SK-N-SH (cell line): ENCODE measurements at regions not wholly inside any gene's neighbourhood (a gene's known extent, or its start where the extent isn't known, plus 50 kb on each side); places are given as distances from the start of the nearest gene placed in this dataset.

Source experiments
- CTCF ChIA-PET: fragments of 300-600, 350-600 bp; formaldehyde crosslinking; extraction: SDS; loops from one replicate; lab custom pipeline; 2021; lab: Yijun Ruan, JAX
- POLR2A ChIA-PET: fragments of 350-600 bp; sonication (Branson Sonifier 250); formaldehyde crosslinking; extraction: SDS; loops from one replicate; lab custom pipeline; 2020; ENCODE audit warnings: antibody characterized with exemption, inconsistent platforms; lab: Yijun Ruan, JAX
- DNase-seq: peaks from one replicate; pipeline ENCODE4 v3.0.0; 2012
- H2AFZ ChIP-seq: fragments of 200-600 bp; sonication (generic); 2 replicates; pipeline ENCODE4 v1.8.1; 2016; ENCODE audit warnings: antibody characterized with exemption, mild to moderate bottlenecking, low read depth
- H3F3A ChIP-seq: fragments of 200-600 bp; sonication (generic); replicated peaks from 2 replicates; pipeline ENCODE3; 2016; ENCODE audit warnings: antibody characterized with exemption, mild to moderate bottlenecking; ENCODE audit not compliant: insufficient read depth
- H3K27ac ChIP-seq, 2 experiments: fragments of 200-500 bp in 1 of 2; fragments of 200-600 bp in 1 of 2; sonication (Bioruptor generic) in 1 of 2; sonication (generic), shearing (Covaris generic) in 1 of 2; 2 replicates each; pipeline versions ENCODE4 v1.5.1 to v1.6.1; 2014 to 2016; ENCODE audit warnings: low read depth in 2 of 2, inconsistent platforms in 1 of 2, low read length in 1 of 2, mild to moderate bottlenecking in 1 of 2, mixed read lengths in 1 of 2
- H3K27me3 ChIP-seq: fragments of 200-600 bp; sonication (generic), shearing (Covaris generic); 2 replicates; pipeline ENCODE4 v1.6.1; 2016; ENCODE audit warnings: mixed run types; ENCODE audit not compliant: insufficient read depth
- H3K36me3 ChIP-seq, 2 experiments: fragments of 200-500 bp in 1 of 2; fragments of 200-600 bp in 1 of 2; sonication (Bioruptor generic) in 1 of 2; sonication (generic) in 1 of 2; replicated peaks in 1 of 2; 2 replicates each; pipeline versions ENCODE3 to v1.5.1; 2014 to 2016; ENCODE audit warnings: low read length in 1 of 2, mild to moderate bottlenecking in 1 of 2; ENCODE audit not compliant: insufficient read depth in 2 of 2, control insufficient read depth in 1 of 2
- H3K4me1 ChIP-seq, 2 experiments: fragments of 200-500 bp in 1 of 2; fragments of 200-600 bp in 1 of 2; sonication (Bioruptor generic) in 1 of 2; sonication (generic), shearing (Covaris generic) in 1 of 2; 2 replicates each; pipeline versions ENCODE4 v1.5.1 to v1.6.1; 2014 to 2016; ENCODE audit warnings: low read depth in 1 of 2, low read length in 1 of 2, mixed run types in 1 of 2; ENCODE audit not compliant: insufficient read depth in 2 of 2, control insufficient read depth in 1 of 2
- H3K4me2 ChIP-seq: fragments of 200-600 bp; sonication (generic), shearing (Covaris generic); 2 replicates; pipeline ENCODE4 v1.6.1; 2017; ENCODE audit warnings: mixed run types
- H3K4me3 ChIP-seq, 2 experiments: fragments of 200-500 bp in 1 of 2; fragments of 200-600 bp in 1 of 2; sonication (Bioruptor generic) in 1 of 2; sonication (generic), shearing (Covaris generic) in 1 of 2; 2 replicates each; pipeline versions ENCODE4 v1.5.1 to v1.8.1; 2014 to 2016; ENCODE audit warnings: low read depth in 2 of 2, inconsistent platforms in 1 of 2, low read length in 1 of 2, mild to moderate bottlenecking in 1 of 2, mixed read lengths in 1 of 2, moderate library complexity in 1 of 2
- H3K79me2 ChIP-seq: fragments of 200-600 bp; sonication (generic); 2 replicates; pipeline ENCODE4 v1.8.1; 2017; ENCODE audit warnings: mild to moderate bottlenecking; ENCODE audit not compliant: insufficient read depth
- H3K9ac ChIP-seq: fragments of 200-600 bp; sonication (generic); 2 replicates; pipeline ENCODE4 v1.6.1; 2017; ENCODE audit warnings: mixed run types
- H3K9me2 ChIP-seq: fragments of 200-600 bp; sonication (generic); 2 replicates; pipeline ENCODE4 v1.6.1; 2017; ENCODE audit warnings: mixed run types
- H3K9me3 ChIP-seq: fragments of 200-600 bp; sonication (generic); 2 replicates; pipeline ENCODE4 v1.6.1; 2017; ENCODE audit warnings: mixed run types, mild to moderate bottlenecking, moderate library complexity
- H4K20me1 ChIP-seq: fragments of 200-600 bp; sonication (generic); 2 replicates; pipeline ENCODE4 v1.6.1; 2017; ENCODE audit warnings: mild to moderate bottlenecking, mixed run types; ENCODE audit not compliant: insufficient read depth
- ELF1 ChIP-seq: IDR thresholded peaks from 2 replicates; pipeline ENCODE4 v1.4.0; 2012
- EP300 ChIP-seq, 2 experiments: IDR thresholded peaks; 2 replicates each; pipeline versions ENCODE4 v1.4.0 to v1.6.1; 2012; ENCODE audit warnings: borderline replicate concordance in 1 of 2, low read depth in 1 of 2, low read length in 1 of 2
- FOSL2 ChIP-seq: IDR thresholded peaks from 2 replicates; pipeline ENCODE4 v1.4.0; 2012; ENCODE audit warnings: low read depth, mild to moderate bottlenecking, moderate library complexity, borderline replicate concordance
- FOXJ3 ChIP-seq: sonication (generic); formaldehyde crosslinking; IDR thresholded peaks from 2 replicates; pipeline ENCODE4 v1.5.1; 2020; ENCODE audit warnings: mild to moderate bottlenecking, missing genetic modification reagents
- FOXM1 ChIP-seq: IDR thresholded peaks from 2 replicates; pipeline ENCODE4 v1.4.0; 2012; ENCODE audit warnings: low read depth, mild to moderate bottlenecking
- GABPA ChIP-seq: IDR thresholded peaks from 2 replicates; pipeline ENCODE4 v1.4.0; 2012; ENCODE audit warnings: low read depth, mild to moderate bottlenecking
- IRF3 ChIP-seq: fragments of 150-350 bp; IDR thresholded peaks from 2 replicates; pipeline ENCODE4 v1.6.1; 2016; ENCODE audit warnings: mild to moderate bottlenecking, low read depth, low read length
- JUND ChIP-seq: IDR thresholded peaks from 2 replicates; pipeline ENCODE4 v1.4.0; 2012
- MEF2A ChIP-seq: IDR thresholded peaks from 2 replicates; pipeline ENCODE4 v1.4.0; 2012; ENCODE audit warnings: low read depth, borderline replicate concordance
- NFIC ChIP-seq: IDR thresholded peaks from 2 replicates; pipeline ENCODE4 v1.4.0; 2012; ENCODE audit warnings: borderline replicate concordance
- NRF1 ChIP-seq: IDR thresholded peaks from 2 replicates; pipeline ENCODE4 v1.6.1; 2012; ENCODE audit warnings: low read depth, mild to moderate bottlenecking, low read length
- POLR2AphosphoS5 ChIP-seq: IDR thresholded peaks from 2 replicates; pipeline ENCODE4 v1.6.1; 2012; ENCODE audit warnings: low read depth, low read length
- RAD21 ChIP-seq: IDR thresholded peaks from 2 replicates; pipeline ENCODE4 v1.6.1; 2012; ENCODE audit warnings: mild to moderate bottlenecking, low read length
- RCOR1 ChIP-seq: fragments of 150-350 bp; IDR thresholded peaks from 2 replicates; pipeline ENCODE4 v1.6.1; 2017; ENCODE audit warnings: antibody characterized with exemption, low read length
- TAF1 ChIP-seq: IDR thresholded peaks from 2 replicates; pipeline ENCODE4 v1.6.1; 2012; ENCODE audit warnings: low read depth, mild to moderate bottlenecking, low read length, moderate library complexity, borderline replicate concordance
- USF1 ChIP-seq: IDR thresholded peaks from 2 replicates; pipeline ENCODE4 v1.4.0; 2012; ENCODE audit warnings: low read depth, borderline replicate concordance
- USF2 ChIP-seq: fragments of 150-350 bp; IDR thresholded peaks from 2 replicates; pipeline ENCODE4 v1.6.1; 2017; ENCODE audit warnings: antibody characterized with exemption, low read length, low read depth, borderline replicate concordance
- YY1 ChIP-seq: IDR thresholded peaks from 2 replicates; pipeline ENCODE4 v1.4.0; 2012; ENCODE audit warnings: low read depth, mild to moderate bottlenecking
- WGBS: methylation state at CpG from one replicate; pipeline ENCODE4 v1.1.6; 2017; ENCODE audit warnings: low lambda C conversion rate; 5-methylcytosine and 5-hydroxymethylcytosine counted together

- CTCF ChIA-PET = interaction anchor here (1.0 to 1.4 kb wide), 2 partner anchors 9 to 23 kb away, joined by 3 read pairs; no protein-coding TSS in a partner anchor
- no peak overlapping the region for H3K27ac ChIP-seq
- no peaks in the 10 kb centered on the region for H4K20me1 ChIP-seq
- no peaks in the 10 kb centered on the region for H3K9me3 ChIP-seq
- POLR2A ChIA-PET = no interaction called here
- TF ChIP-seq TAF1 = no peak
- no peak for TF ChIP-seq ELF1
- TF ChIP-seq IRF3 = no peak
- no peak for TF ChIP-seq USF2
- no peak for TF ChIP-seq NFIC
- TF ChIP-seq FOXJ3 (CRISPR knock-in tag) = no peak
- no peak for TF ChIP-seq RAD21
- TF ChIP-seq YY1 = no peak
- no peak for TF ChIP-seq FOSL2
- TF ChIP-seq EP300 (IDR thresholded peaks at IDR 0.05; ENCODE audit: borderline replicate concordance in 1 of 2, low read depth in 1 of 2, low read length in 1 of 2) = no peak
- no peak for TF ChIP-seq MEF2A
- TF ChIP-seq GABPA = no peak
- no peak for TF ChIP-seq JUND
- no peak for TF ChIP-seq NRF1
- TF ChIP-seq POLR2AphosphoS5 = no peak
- no peak for TF ChIP-seq FOXM1
- TF ChIP-seq RCOR1 = no peak
- no peak for TF ChIP-seq USF1
- no peak overlapping the region for H3K4me2 ChIP-seq
- H3K4me1 ChIP-seq = no peaks in the 10 kb centered on the region
- H3K79me2 ChIP-seq = no peaks in the 10 kb centered on the region
- DNase-seq = no peak
- H3K27me3 ChIP-seq = peaks cover 63% of the 10 kb centered on the region; the same call in 1 of the 2 replicates
- H3K4me3 ChIP-seq = no peak overlapping the region
- H2AFZ ChIP-seq = no peak overlapping the region
- WGBS = 4% methylated on average over 1 of the region's 1 CpG
- no peaks in the 10 kb centered on the region for H3K36me3 ChIP-seq
- H3F3A ChIP-seq = no peaks in the 10 kb centered on the region
- H3K9me2 ChIP-seq = no peaks in the 10 kb centered on the region
- no peak overlapping the region for H3K9ac ChIP-seq
Measured at GRCh38 chr7:22876986-22877729, 54.5 kb upstream of the TOMM7 start.
